Lung (tissue), 11 donors: ENCODE measurements at regions not wholly inside any gene's neighbourhood (a gene's known extent, or its start where the extent isn't known, plus 50 kb on each side); places are given as distances from the start of the nearest gene placed in this dataset.
"Not testable (repeated sequence)": the region's sequence is repeated elsewhere in the genome, so short reads cannot be mapped to it uniquely, and the experiment has no call there.

Experiments
- ATAC-seq: fragments of 200-7000 bp; cut with Tn5 transposase; one replicate; pipeline ENCODE4 v1.9.1; 2020; ENCODE audit warnings: moderate number of reproducible peaks; ENCODE audit not compliant: insufficient read depth, low FRiP score
- DNase-seq, 3 donors: peaks; one replicate each; pipeline ENCODE4 v3.0.0-alpha.2; 2013 to 2017
- H3K27ac ChIP-seq, 2 donors: one replicate each; pipeline ENCODE4 v1.5.1; 2013; ENCODE audit warnings: mild to moderate bottlenecking in 2 of 2, moderate library complexity in 2 of 2, control low read depth in 1 of 2, inconsistent platforms in 1 of 2, low read depth in 1 of 2, low read length in 1 of 2
- H3K27me3 ChIP-seq, 3 donors: one replicate each; pipeline ENCODE4 v1.5.1; 2013; ENCODE audit warnings: low read length in 2 of 3; ENCODE audit not compliant: control insufficient read depth in 3 of 3, insufficient read depth in 3 of 3
- H3K36me3 ChIP-seq, 4 donors: one replicate each; pipeline ENCODE4 v1.5.1; 2013; ENCODE audit warnings: low read length in 4 of 4, mild to moderate bottlenecking in 1 of 4, moderate library complexity in 1 of 4; ENCODE audit not compliant: control insufficient read depth in 4 of 4, insufficient read depth in 4 of 4
- H3K4me1 ChIP-seq, 5 donors: one replicate each; pipeline ENCODE4 v1.5.1; 2013; ENCODE audit warnings: low read length in 5 of 5, mild to moderate bottlenecking in 2 of 5, moderate library complexity in 1 of 5; ENCODE audit not compliant: control insufficient read depth in 5 of 5, insufficient read depth in 5 of 5
- H3K4me3 ChIP-seq: one replicate; pipeline ENCODE4 v1.5.1; 2013; ENCODE audit warnings: mild to moderate bottlenecking, control low read depth, moderate library complexity
- H3K9ac ChIP-seq, 2 donors: one replicate each; pipeline ENCODE4 v1.5.1; 2013; ENCODE audit warnings: low read length in 2 of 2, control low read depth in 1 of 2; ENCODE audit not compliant: insufficient read depth in 1 of 2
- H3K9me3 ChIP-seq, 4 donors: one replicate each; pipeline ENCODE4 v1.5.1; 2013; ENCODE audit warnings: low read length in 3 of 4, mild to moderate bottlenecking in 1 of 4, moderate library complexity in 1 of 4; ENCODE audit not compliant: control insufficient read depth in 4 of 4, insufficient read depth in 3 of 4
- WGBS, 2 donors: extraction: QIAGEN DNeasy Blood & Tissue Kit; methylation state at CpG; one replicate each; pipeline ENCODE4 v1.1.7; 2013; 5-methylcytosine and 5-hydroxymethylcytosine counted together
- TF ChIP-seq, protein P1 (sequence below): IDR thresholded peaks from 2 replicates; pipeline ENCODE4 v1.5.1; 2012; ENCODE audit warnings: mild to moderate bottlenecking; ENCODE audit errors: control extremely low read depth, extremely low read depth
- donor health status: control.
- donor health status: control.
- donor health status: Bipolar disorder and iron deficiency.
- donor health status: healthy.
- donor health status: DM: yes; HTN: yes; CAD: no.

DNA sequence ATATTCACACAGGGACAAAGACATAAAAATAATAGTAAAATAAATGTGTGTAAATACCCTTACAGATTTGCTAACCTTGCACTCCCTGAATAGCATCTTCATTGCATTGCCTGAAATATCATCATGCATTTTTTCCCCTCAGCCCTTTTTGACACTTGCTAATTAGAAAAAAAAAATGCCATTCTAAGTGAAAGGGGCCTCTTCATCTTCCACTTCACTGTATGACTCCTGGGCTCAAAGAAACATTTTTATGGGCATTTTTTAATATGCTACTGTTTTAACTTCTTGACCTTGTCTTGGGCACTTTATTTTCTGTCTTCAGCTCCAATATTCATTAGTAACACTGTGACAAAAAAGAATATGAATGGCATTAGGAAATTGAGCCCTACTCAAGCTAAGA is 1424.4 kb downstream of the CDH8 start:
- Histone ChIP-seq H3K9me3 (no peaks in the 10 kb centered on the region), H3K27me3 (no peaks in the 10 kb centered on the region), H3K4me1 (no peaks in the 10 kb centered on the region), H3K4me3 (no peak overlapping the region), H3K36me3 (no peaks in the 10 kb centered on the region), H3K27ac (no peak overlapping the region), H3K9ac (no peak overlapping the region)
- TF ChIP-seq, protein P1, sequence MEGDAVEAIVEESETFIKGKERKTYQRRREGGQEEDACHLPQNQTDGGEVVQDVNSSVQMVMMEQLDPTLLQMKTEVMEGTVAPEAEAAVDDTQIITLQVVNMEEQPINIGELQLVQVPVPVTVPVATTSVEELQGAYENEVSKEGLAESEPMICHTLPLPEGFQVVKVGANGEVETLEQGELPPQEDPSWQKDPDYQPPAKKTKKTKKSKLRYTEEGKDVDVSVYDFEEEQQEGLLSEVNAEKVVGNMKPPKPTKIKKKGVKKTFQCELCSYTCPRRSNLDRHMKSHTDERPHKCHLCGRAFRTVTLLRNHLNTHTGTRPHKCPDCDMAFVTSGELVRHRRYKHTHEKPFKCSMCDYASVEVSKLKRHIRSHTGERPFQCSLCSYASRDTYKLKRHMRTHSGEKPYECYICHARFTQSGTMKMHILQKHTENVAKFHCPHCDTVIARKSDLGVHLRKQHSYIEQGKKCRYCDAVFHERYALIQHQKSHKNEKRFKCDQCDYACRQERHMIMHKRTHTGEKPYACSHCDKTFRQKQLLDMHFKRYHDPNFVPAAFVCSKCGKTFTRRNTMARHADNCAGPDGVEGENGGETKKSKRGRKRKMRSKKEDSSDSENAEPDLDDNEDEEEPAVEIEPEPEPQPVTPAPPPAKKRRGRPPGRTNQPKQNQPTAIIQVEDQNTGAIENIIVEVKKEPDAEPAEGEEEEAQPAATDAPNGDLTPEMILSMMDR: no peak
- DNase-seq: no peak
- no peak for ATAC-seq

DNA sequence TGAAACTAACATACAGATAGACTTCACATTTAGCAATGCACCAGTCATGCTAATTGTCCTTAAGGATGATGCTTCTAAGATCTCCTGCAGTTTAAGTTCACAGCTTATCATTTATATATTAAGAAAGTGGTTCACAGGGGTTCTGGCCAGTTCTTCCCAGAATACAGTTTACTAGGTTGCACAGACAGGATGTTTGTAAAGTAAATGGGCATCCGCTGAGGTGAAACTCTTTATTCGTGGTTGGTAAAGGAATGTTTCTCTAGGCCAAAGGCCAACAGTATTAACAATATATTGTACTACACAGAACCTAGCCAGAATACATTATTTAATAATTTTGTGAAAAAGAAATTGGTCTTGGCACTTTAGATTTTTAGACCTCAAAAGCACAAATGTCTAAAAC is 1427.3 kb downstream of the CDH8 start:
- no peak overlapping the region for H3K4me3 ChIP-seq
- ATAC-seq (no peak), DNase-seq (no peak)
- TF ChIP-seq, protein P1: no peak
- H3K9me3 ChIP-seq: peaks cover 0 to 1% (median 0%) of the 10 kb centered on the region in 4 donors
- no peak overlapping the region for H3K9ac ChIP-seq
- WGBS, 2 donors: 52 to 74% methylated on average over 2 of the region's 2 CpGs
- H3K36me3 ChIP-seq: no peaks in the 10 kb centered on the region
- no peaks in the 10 kb centered on the region for H3K27me3 ChIP-seq
- no peak overlapping the region for H3K27ac ChIP-seq
- H3K4me1 ChIP-seq: no peaks in the 10 kb centered on the region

DNA sequence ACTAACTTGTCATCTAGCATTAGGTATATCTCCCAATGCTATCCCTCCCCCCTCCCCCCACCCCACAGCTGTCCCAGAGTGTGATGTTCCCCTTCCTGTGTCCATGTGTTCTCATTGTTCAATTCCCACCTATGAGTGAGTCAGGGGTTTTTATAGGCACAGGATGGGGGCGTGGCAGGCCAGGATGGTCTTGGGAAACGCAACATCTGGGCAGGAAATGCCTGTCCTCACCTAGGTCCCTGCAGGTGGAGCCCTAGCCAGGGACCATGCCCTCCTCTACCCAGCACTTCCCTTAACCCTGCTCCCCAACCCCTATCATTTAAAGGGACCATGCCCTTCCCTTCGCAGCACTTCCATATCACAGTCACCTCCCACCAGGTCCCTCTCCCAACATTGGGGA is 1430.6 kb downstream of the CDH8 start:
- not testable (repeated sequence) for H3K36me3 ChIP-seq, H3K27ac ChIP-seq, H3K4me1 ChIP-seq, H3K27me3 ChIP-seq, H3K4me3 ChIP-seq, DNase-seq, H3K9ac ChIP-seq, ATAC-seq, H3K9me3 ChIP-seq
- WGBS, 2 donors: 91 to 95% methylated on average over 3 of the region's 3 CpGs

DNA sequence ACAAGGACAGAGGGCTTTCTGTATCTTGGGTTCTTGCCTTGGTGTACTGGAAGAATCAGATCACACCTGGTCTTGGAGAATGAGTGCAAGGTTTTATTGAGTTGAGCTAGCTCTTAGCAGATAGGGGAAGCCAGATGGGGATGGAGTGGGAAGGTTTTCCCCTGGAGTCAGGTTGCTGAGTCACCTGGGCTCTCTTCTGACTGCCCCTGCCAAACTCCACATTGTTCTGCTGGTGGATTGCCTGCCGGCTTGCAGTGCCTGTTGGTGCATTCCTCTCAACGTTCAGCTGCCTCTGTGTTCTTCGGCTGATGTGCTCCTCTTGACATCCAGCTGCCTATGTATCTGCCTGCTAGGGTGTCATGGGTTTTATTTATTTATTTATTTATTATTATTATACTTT is 1431.1 kb downstream of the CDH8 start:
- Histone ChIP-seq H3K27me3 (no peaks in the 10 kb centered on the region), H3K9me3 (peaks cover 0 to 1% (median 0%) of the 10 kb centered on the region in 4 donors), H3K36me3 (no peaks in the 10 kb centered on the region), H3K9ac (no peak overlapping the region), H3K4me1 (no peaks in the 10 kb centered on the region), H3K27ac (no peak overlapping the region), H3K4me3 (no peak overlapping the region)
- DNase-seq (no peak), ATAC-seq (no peak)
- WGBS, 2 donors: 76 to 78% methylated on average over 3 of the region's 3 CpGs
- TF ChIP-seq, protein P1: no peak
